Esophagus muscularis mucosa (tissue), 4 donors: ENCODE measurements at regions not wholly inside any gene's neighbourhood (a gene's known extent, or its start where the extent isn't known, plus 50 kb on each side); places are given as distances from the start of the nearest gene placed in this dataset.

Experiments used
- DNase-seq: peaks from one replicate; pipeline ENCODE4 v3.0.0-alpha.2; 2017; ENCODE audit errors: extremely low spot score
- H3K27ac ChIP-seq, 4 donors: fragments of 200-600 bp; sonication (generic); replicated peaks in 1 of 4; 1 replicate in 3 of 4; 2 replicates in 1 of 4; pipeline ENCODE4 v1.5.1; 2016 to 2019; ENCODE audit warnings: mild to moderate bottlenecking in 1 of 4
- H3K27me3 ChIP-seq, 4 donors: fragments of 200-600 bp; sonication (generic); one replicate each; pipeline versions ENCODE4 v1.5.1 to v1.6.0; 2016 to 2019
- H3K36me3 ChIP-seq, 4 donors: fragments of 200-600 bp; sonication (generic); one replicate each; pipeline ENCODE4 v1.5.1; 2016 to 2019
- H3K4me1 ChIP-seq, 4 donors: fragments of 200-600 bp; sonication (generic); one replicate each; pipeline ENCODE4 v1.5.1; 2016 to 2019
- H3K4me3 ChIP-seq, 4 donors: fragments of 200-600 bp; sonication (generic); 1 replicate in 2 of 4; 2 replicates in 2 of 4; pipeline ENCODE4 v1.5.1; 2016 to 2019; ENCODE audit warnings: mild to moderate bottlenecking in 4 of 4, moderate library complexity in 1 of 4
- H3K9me3 ChIP-seq, 4 donors: fragments of 200-600 bp; sonication (generic); 1 replicate in 3 of 4; 2 replicates in 1 of 4; pipeline ENCODE4 v1.5.1; 2016 to 2019
- EP300 ChIP-seq: sonication (generic); formaldehyde crosslinking; IDR thresholded peaks from one replicate; pipeline ENCODE4 v1.6.1; 2017; ENCODE audit warnings: antibody characterized with exemption
- POLR2A ChIP-seq: fragments of 450-650 bp; IDR thresholded peaks from one replicate; pipeline ENCODE4 v1.6.1; 2017; ENCODE audit warnings: antibody characterized with exemption, moderate library complexity, mild to moderate bottlenecking, low read depth
- POLR2AphosphoS5 ChIP-seq, 2 donors: sonication (generic); formaldehyde crosslinking; IDR thresholded peaks; one replicate each; pipeline ENCODE4 v1.6.1; 2017; ENCODE audit warnings: antibody characterized with exemption in 2 of 2
- WGBS: methylation state at CpG from one replicate; pipeline ENCODE4 v1.1.5; 2018; 5-methylcytosine and 5-hydroxymethylcytosine counted together
- intact Hi-C: fragments of 100-400 bp; cut with DNase I; formaldehyde crosslinking; loops from one replicate; pipeline ENCODE4 v1.15.1; 2023
- TF ChIP-seq, protein P1 (sequence below), 3 experiments: fragments of 200-600 bp in 2 of 3; fragments of 450-650 bp in 1 of 3; sonication (generic) in 2 of 3; IDR thresholded peaks; one replicate each; pipeline ENCODE4 v1.5.1; 2017 to 2019; ENCODE audit warnings: antibody characterized with exemption in 3 of 3, mild to moderate bottlenecking in 2 of 3, moderate library complexity in 1 of 3

DNA sequence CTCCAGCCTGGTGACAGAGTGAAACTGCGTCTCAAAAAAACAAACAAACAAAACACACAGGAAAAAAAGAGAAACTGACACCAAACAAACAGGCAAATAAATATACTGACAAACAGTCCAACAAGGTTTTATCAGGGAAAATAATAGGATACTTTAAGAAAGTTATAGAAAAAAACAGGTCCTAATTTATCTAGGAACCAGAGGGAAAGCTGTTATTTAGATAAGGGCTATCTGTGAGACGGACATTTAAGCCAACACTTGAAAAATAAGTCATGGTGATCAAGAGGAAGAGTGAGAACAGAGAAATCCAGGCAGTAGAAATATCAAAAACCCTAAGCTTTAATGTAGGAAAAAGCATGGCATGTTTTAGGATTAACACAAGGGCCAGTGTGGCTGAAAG, 68.9 kb downstream of the FAM217A start:
- WGBS, result 92% methylated on average over 2 of the region's 2 CpGs

DNA sequence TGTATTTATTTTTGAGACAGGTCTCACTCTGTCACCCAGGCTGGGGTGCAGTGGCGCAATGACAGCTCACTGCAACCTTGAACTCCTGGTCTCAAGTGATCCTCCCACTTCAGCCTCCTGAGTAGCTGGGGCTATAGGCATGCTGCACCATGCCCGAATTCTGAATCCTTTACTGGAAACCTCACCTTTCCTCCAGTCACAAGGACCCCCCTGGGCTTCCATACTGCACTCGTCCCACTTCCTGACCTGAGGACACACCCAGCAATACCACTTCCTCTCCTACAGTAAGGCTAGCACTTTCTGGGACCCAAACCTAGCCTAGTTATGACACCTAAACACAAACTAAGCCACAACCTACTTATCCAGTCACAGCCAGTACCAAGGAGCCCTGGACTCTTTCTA, 68.2 kb downstream of the FAM217A start:
- Histone ChIP-seq H3K36me3 (no peaks in the 10 kb centered on the region), H3K27ac (no peak overlapping the region), H3K4me3 (no peak overlapping the region), H3K9me3 (no peaks in the 10 kb centered on the region), H3K4me1 (peaks cover 6 to 22% (median 21%) of the 10 kb centered on the region in 4 donors), H3K27me3 (no peaks in the 10 kb centered on the region)
- WGBS, result 80% methylated on average over 3 of the region's 3 CpGs
- no peak for DNase-seq
- TF ChIP-seq POLR2A (no peak), EP300 (no peak), POLR2AphosphoS5 (IDR thresholded peaks at IDR 0.05) (no peak)
- TF ChIP-seq, protein P1, sequence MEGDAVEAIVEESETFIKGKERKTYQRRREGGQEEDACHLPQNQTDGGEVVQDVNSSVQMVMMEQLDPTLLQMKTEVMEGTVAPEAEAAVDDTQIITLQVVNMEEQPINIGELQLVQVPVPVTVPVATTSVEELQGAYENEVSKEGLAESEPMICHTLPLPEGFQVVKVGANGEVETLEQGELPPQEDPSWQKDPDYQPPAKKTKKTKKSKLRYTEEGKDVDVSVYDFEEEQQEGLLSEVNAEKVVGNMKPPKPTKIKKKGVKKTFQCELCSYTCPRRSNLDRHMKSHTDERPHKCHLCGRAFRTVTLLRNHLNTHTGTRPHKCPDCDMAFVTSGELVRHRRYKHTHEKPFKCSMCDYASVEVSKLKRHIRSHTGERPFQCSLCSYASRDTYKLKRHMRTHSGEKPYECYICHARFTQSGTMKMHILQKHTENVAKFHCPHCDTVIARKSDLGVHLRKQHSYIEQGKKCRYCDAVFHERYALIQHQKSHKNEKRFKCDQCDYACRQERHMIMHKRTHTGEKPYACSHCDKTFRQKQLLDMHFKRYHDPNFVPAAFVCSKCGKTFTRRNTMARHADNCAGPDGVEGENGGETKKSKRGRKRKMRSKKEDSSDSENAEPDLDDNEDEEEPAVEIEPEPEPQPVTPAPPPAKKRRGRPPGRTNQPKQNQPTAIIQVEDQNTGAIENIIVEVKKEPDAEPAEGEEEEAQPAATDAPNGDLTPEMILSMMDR (IDR thresholded peaks at IDR 0.05), result no peak
- intact Hi-C loops, result no loop called here

More for the DNA sequence above, 68.9 kb downstream of the FAM217A start:
- Histone ChIP-seq H3K9me3 (no peaks in the 10 kb centered on the region), H3K4me1 (peaks cover 6 to 21% (median 19%) of the 10 kb centered on the region in 4 donors), H3K4me3 (no peak overlapping the region), H3K36me3 (no peaks in the 10 kb centered on the region), H3K27me3 (no peaks in the 10 kb centered on the region), H3K27ac (no peak overlapping the region)
- DNase-seq, result no peak
- intact Hi-C loops, result no loop called here
- no peak for TF ChIP-seq POLR2AphosphoS5 (IDR thresholded peaks at IDR 0.05)
- no peak for TF ChIP-seq POLR2A
- no peak for TF ChIP-seq EP300
- TF ChIP-seq, protein P1 (IDR thresholded peaks at IDR 0.05), result no peak

DNA sequence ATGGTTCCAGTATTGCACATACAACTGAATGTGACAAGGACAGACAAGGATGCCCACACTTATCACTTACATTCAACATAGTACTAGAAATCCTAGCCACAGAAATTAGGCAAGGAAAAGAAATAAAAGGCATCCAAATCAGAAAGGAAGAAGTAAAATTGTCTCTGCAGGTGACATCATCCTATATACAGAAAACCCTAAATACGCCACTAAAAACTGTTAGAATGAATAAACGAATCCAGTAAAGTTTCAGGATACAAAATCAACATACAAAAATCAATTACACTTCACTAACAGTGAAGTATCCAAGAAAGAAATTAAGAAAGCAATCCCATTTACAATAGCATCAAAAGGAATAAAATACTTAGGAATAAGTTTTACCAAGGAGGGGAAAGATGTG, 66.1 kb downstream of the FAM217A start:
- H3K4me3 ChIP-seq, result no peak overlapping the region
- no peak overlapping the region for H3K27ac ChIP-seq
- peaks cover 21 to 39% (median 37%) of the 10 kb centered on the region in 4 donors for H3K4me1 ChIP-seq
- 98% methylated on average over 2 of the region's 2 CpGs for WGBS
- H3K36me3 ChIP-seq, result no peaks in the 10 kb centered on the region
- intact Hi-C loops, result no loop called here
- no peak for TF ChIP-seq EP300
- TF ChIP-seq POLR2A, result no peak
- no peak for TF ChIP-seq POLR2AphosphoS5 (IDR thresholded peaks at IDR 0.05)
- TF ChIP-seq, protein P1 (IDR thresholded peaks at IDR 0.05), result no peak
- H3K9me3 ChIP-seq, result no peaks in the 10 kb centered on the region
- no peak for DNase-seq
- H3K27me3 ChIP-seq, result no peaks in the 10 kb centered on the region

DNA sequence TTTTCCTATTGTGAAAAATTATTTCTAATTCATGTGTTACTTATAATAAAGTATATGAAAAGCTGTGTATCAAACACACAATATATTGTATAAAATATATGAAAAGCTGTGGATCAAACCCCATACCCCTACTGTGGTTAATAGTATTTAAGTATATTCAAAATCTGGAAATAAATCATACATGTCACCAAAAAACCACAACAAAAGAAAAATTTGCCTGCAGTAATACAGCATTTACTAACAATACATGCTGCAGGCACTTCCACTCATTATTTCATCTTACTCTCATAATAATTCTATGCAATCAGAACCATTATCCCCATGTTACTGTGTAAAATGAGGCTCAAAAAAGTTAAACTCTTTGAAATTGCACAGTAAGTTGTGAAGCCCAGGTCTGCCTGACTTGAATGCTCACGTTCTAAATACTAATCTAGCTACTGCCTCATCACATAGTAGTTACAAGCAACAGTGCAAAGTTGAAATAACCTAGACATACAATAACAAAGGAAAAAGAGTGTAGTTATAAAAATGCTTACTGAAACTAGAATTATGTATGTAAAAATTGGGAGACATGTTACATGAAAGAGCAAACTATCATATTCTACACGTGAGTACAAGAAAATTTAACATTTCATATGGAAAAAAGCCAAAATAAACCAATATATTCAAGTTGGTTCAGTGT, 61.7 kb downstream of the FAM217A start:
- no peaks in the 10 kb centered on the region for H3K36me3 ChIP-seq
- H3K27me3 ChIP-seq, result peaks cover 0 to 3% (median 0%) of the 10 kb centered on the region in 4 donors
- H3K9me3 ChIP-seq, result no peaks in the 10 kb centered on the region
- 7% methylated on average over 2 of the region's 2 CpGs for WGBS
- H3K27ac ChIP-seq, result peak overlapping the region; percentile 94 to 98 (median 95)
- intact Hi-C loops, result no loop called here
- peaks cover 36 to 51% (median 47%) of the 10 kb centered on the region in 4 donors for H3K4me1 ChIP-seq
- TF ChIP-seq EP300 (no peak), POLR2A (no peak), POLR2AphosphoS5 (IDR thresholded peaks at IDR 0.05) (no peak)
- TF ChIP-seq, protein P1 (IDR thresholded peaks at IDR 0.05), result no peak
- H3K4me3 ChIP-seq, result peak overlapping the region; percentile 66 to 76 (median 68)
- DNase-seq, result no peak

DNA sequence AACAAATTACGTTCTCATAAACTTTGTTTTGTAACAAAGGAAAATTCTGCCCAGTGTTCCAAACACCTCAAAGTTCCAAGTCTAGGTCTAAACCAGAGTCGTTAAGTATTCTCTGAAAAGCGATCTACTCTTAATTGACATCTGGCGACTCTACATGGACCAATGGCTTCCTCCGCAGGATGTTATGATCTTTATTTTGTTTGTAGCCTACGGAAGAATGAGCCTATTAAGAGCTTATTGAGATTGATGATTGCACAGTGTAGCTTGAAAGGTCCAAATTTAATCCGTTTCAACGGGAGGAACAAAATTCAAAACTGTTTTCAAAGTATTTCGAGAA, 61.1 kb downstream of the FAM217A start:
- DNase-seq, result no peak
- Histone ChIP-seq H3K9me3 (no peaks in the 10 kb centered on the region), H3K4me3 (peak overlapping the region; percentile 66 to 76 (median 68)), H3K27ac (peak overlapping the region; percentile 94 to 98 (median 95)), H3K36me3 (no peaks in the 10 kb centered on the region), H3K4me1 (peaks cover 42 to 57% (median 54%) of the 10 kb centered on the region in 4 donors), H3K27me3 (peaks cover 0 to 3% (median 0%) of the 10 kb centered on the region in 4 donors)
- TF ChIP-seq, protein P1 (IDR thresholded peaks at IDR 0.05), result no peak
- TF ChIP-seq POLR2AphosphoS5 (IDR thresholded peaks at IDR 0.05) (no peak), POLR2A (no peak), EP300 (no peak)
- intact Hi-C loops, result no loop called here
- under 1% methylated on average over 9 of the region's 9 CpGs for WGBS
